ENCODE measurements at regions not wholly inside any gene's neighbourhood (a gene's known extent, or its start where the extent isn't known, plus 50 kb on each side); places are given as distances from the start of the nearest gene placed in this dataset.
"Not testable (repeated sequence)": the region's sequence is repeated elsewhere in the genome, so short reads cannot be mapped to it uniquely, and the experiment has no call there.

DNA sequence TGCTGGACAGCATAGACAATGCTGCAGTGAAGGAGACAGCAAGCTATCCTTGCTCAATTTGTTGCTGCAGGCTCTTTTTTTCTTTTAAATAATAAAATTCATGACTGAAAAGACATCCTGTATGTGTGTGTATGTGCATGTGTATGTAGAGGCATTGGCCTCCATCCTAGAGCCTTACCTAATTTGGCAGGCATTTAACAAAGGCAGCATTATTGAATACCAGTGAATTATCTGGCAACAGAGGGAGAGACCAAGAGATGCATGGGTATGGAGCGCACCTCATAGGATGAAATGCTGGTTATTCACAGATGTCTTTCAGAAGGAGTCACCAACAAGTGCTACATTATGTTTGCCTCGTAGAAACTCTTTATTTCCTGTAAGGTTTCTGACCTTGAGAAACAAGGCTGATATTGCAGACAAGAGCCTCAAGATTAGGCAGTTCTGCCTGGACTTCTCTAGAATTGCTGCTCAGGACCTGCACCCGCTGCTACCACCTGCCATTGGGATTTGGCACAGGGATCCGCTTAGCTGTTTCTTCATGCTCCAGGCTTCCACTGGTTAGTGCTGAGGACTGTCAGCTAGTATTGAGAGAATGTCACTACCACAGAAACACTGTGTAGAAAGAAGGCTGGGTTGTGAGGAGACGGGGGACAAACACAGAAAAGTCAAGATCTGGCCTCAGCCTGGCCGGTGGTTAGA, 247.7 kb upstream of the RFX3 start:
- DNase-seq, result no peak

DNA sequence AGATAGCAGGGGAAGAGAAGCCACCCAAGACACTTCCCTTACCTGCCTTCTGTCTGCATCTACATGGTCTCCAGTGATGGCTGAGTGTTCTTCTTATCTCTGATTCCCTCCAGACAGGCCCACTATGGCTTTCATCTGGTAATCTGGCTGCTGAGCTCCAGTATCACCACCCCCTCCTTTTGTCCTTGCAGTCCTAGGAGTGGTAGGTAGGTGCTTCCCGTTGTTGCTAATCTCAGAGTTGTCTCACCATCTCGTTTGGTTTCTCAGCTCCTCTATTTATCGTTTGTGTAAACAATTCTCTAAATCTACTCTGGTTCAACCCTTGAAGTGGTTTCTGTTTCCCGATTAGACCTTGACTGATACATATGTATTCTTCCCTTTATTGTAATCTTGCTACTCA, 243.8 kb upstream of the RFX3 start:
- DNase-seq, result no peak

DNA sequence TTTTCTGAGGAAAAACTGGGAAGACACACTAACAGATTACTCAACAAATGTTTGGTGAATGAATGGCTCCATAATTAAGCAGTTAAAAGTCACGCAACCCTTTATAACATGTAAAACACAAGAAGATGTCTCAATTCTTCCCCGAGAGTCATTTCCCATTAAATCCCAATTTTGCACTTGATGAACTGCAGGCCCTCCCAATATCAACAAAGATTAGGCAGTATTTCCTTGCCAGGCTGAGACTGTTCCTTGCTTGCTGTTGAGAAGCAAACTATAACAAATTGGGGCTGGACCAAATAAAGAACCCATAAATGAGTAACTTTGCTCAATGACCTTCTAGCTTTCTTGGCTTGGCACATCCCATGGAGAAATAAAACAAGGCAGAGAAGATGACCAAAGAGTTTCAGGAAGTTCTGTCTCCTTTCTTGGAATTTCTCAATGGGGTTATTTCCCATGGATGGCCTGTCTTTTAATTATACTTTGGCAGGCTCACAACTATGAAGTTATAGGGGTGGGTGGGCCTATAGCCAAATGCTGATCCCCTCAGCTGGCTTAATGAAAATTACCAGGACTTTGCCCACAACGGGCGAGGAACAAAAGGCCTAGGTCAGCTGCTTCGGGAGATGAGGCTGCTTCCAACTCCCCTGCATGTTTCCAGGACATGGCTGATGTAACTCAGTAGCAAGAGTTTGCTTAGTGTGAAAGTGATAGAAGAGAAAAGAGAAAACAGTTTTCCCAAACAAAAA, 243.1 kb upstream of the RFX3 start:
- DNase-seq, result no peak

DNA sequence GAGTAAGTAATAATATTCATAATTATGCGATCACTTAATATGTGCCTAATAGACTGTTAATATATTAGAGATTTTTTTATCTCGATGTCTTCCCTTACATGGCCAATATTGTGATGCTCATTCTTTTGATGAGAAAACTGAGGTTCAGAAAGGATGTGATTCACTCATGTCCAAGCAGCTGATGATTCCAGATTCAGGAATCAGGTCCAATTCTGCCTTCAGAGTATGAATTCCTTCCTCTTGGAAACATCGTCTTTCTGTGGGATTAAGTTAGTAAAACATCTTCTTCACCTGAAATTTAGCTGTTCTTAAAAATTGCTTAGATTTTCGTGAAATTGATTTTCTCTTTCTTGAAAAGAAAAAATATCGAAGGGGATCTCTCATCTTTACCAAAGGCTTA, 242.5 kb upstream of the RFX3 start:
- no peak for DNase-seq

DNA sequence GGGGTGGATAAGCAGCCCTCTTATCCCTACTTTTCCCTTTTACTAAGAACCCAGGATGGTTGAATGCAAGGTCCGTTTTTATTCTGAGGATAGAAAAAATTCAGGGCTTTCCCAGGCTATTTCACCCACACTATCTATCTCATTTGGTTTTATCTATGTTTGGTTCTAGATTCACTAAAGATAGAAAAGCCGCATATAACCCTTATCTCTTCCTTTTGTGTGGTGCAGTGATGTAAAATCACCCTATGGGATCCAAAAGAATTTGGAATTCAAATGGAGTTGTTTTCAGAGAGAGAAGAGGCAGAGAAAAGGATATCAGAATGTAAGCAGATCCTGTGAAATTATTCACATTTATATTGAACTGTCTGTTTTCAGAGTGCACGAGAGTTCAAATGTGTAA, 236.3 kb upstream of the RFX3 start:
- no peak for DNase-seq

DNA sequence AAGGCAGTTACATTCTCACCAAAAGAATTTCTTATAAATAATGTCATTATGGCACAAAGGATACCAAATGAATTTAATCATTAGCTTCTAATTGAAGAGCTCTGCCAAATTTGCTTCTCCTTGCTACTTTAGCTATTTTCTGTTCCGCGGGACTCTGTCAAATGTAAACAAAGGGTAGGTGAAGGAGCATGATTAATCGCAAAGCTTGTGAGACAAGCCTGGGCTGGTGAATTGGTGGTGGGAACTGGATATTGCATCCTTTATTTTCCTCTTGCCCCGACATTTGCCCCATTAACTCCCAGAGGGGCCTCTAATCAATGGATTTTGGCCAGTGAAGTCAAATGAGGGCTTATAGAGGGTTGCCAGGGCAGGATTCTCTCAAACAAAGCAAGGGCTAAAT, 234.2 kb upstream of the RFX3 start:
- DNase-seq, result no peak

DNA sequence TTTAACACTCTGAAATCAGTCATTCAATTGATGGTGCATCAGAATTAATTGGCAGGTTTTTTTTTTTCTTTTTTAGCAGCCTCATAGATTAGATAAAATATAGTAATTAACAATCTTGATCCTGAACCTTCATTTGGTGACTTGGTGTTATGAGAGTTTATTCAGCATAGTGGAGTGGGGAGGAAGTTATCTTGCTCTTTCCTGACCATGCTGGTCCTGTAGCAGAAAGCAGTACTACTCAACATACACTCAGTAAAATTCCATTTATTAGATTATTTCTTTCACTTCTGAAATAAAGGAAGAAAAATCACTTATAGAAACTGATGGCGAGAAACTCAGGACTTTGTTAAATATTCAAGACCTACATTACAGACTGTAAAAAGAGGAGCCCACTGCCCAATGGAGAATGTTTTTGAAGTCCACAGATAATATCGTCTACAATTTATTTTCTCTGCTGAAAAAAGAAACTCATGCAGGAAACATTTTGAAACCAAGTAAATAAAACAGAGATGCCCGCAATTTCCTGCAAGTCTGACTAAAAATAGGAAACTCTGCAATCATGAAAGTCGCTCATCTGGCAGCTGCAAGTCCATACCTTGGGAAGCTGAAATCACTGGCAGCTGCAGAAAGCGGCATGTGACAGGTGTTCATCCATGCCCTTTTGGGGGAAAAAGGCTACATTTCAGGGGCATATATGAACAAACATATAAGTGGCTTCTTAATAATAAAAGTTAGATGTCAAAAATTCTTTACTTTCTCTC, 233.2 kb upstream of the RFX3 start:
- no peak for DNase-seq

DNA sequence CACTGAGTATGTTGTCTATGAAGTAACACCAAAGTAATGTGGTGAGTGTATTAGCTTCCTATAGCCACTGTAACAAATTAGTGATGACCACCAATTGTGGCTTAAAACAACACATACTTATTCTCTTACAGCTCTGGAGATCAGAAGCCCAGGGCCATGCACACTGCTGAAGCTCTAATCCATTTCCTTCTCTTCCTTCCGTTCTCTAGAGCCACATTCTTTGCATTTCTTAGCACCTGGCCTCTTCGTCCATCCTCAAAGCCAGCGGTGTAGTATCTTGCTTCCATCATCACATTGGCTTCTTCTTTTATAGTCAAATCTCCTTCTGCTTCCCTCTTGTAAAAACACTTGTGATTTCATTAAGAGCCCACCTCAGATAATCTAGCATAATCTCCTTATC, 230.3 kb upstream of the RFX3 start:
- no peak for DNase-seq

DNA sequence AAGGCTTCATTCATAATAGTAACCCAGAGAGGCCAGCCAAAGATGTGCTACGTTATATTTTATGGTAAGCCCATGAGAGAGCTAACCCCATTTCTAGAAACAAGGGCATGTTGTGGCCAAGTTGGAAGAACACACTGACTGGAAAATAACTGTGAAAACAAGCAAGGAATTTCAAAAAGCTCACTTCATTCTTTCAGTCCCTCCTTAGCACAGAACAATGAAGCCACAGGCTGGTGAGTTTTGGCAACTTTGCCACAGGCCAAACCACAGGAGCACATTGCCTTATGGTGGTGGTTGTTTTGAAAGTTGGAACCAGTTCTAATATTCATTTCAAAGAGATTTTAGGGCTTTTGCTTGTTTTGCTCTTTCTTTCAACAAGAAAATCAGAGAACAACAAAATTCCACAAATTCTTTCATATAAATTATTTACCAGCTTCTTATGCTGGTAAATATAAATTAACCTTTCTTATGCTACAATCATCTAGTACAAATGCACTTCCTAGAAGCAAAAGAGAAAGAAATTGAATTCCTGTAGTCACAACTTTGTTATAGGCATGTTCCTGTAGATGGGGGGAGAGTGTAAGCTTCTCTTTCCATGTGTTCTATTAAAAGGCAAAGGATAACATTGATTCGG, 225.4 kb upstream of the RFX3 start:
- no peak for DNase-seq

DNA sequence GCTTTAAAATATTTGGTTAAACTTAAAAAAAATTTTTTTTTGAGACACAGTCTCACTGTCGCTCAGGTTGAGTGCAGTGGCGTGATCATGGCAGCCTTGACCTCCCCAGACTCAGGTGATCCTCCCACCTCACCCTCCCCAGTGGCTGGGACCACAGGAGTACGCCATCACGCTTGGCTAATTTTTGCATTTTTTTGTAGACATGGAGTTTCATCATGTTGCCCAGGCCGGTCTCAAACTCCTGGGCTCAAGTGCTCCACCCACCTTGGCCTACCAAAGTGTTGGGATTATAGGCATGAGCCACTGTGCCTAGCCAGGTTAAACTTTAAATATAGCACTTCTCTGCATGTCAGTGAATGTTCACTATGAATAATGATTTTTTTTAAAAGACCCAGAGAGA, 224.5 kb upstream of the RFX3 start:
- no peak for DNase-seq

DNA sequence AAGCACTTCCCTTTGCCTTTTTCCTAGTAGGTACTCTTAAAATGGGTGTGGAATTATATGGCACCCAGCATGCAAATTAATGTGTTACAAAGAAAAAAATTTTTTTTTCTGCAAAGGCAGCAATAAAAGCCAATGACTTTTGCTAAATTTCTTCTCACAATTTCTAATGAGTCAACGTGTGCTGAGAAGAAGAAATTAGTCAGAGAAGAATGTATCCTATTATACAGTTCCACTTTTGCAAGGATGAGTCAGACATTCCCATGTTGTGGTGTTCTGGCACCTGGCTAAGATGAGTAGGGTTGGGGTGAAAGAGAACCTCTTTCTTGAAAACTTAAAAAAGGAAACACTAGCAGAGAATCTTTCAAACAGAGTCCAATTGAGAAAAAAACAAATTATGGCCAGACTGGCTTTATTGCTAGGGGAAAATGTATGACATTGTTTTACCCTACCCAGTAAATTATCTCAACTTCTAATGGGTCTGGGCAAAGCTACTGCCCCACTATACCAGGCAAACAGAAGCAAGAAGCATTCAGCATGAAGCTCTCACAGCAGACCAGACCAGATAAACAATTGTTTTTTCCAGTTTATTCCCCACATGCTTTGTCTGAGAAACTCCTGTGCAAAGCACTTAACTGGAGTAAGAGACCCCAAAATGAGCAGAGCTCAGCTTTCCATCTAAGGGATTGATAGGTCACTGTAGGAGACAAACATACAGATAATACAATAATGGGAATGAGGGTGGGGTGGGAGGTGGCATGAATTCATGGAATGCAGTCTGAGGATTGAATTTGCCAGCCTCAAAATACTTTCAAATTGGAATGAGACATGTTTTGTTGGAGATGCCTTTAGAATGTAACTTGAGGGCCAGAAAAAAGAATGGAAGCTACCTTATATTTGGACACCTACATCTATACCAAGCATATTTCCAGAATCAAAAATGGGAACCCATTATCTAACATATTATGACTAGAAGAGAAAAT, 220.8 kb upstream of the RFX3 start:
- no peak for DNase-seq

DNA sequence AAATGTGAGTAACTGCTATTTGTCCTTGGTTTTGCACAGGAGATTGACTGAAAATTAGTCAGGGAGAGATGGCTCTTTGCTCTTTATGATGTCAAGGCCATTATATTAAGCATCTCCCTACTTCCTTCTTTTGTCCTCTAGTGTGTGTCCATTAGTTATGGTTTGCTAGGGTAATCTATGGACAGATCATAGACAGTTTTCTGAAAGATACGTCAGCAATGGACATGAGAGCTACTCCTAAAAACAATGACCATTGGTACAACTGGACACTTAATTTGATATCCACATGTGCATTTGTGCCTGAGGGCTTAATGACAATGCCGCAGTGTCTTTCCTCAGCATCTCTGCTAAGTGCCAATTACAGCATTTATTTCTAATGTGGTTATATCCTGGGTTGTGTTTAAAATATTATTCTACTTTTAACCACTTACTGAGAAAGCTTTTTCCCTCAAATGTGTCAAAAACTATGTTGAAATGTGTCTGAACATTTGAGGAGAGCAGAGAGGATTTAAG, 218.2 kb upstream of the RFX3 start:
- DNase-seq, result no peak

DNA sequence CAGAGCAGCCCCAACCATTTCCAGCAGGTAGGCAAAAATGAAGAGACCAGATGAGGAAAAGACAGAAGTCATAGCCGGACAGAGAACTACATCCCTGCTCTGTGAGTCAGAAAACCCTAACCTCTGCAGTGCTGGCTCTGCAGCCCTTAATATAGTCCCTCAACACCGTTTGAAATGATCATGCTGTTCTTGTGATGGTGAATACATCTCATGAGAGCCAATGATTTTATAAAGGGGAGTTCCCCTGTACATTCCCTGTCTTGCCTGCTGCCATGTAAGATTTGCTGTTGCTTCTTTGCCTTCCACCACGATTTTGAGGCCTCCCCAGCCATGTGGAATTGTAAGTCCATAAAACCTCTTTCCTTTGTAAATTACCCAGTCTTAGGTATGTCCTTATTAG, 216.8 kb upstream of the RFX3 start:
- DNase-seq, result no peak

DNA sequence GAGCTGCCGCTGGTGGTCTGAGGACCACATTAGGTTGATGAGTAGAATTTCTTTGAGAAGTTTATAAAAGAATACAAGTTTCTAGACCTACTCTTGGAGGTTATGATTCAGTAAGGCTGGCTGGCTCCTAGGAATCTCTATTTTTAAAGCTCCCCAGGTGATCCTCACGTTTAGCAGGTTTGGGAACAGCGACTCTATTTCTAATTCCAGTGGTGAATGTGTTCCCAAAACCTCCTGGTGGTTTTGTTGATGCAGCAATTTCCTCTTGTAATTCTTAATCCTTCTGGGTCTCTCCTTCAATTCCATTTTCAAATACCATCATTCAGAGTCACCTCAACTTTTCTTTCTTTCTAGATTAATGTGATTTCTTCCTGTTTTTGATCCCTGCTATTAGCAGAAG, 215.9 kb upstream of the RFX3 start:
- no peak for DNase-seq

DNA sequence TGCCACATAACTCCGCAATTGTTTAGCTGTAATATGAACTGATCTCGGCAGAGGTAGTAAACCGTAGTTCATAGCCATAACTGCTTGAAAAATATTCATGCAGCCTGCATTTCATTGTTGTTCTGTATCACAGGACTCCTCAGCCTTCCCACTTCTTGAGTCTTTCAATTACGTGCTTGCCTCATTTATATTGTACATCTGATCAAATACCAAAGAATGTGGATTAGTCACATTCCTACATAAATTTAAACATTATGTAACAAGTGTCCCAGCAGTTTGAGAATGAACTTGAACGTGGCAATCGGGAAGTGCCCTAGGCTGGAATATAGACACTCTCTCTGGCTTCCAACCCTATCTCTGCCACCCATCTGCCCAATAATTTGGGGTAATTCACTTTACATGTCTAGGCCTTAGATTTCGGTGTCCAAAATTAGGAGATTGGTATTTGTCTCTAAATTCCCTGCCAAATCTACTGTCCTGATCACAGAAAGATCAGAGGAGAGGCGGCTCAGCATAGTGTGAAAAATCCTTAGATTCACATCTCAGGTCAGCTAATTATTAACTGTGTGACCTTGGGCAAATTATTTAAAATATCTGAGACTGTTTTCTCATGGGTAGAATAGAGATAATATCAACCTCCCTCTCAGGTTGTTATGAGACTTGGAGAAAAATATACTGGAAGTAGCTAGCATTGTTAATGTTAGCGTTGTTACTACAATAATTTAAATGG, 215.1 kb upstream of the RFX3 start:
- DNase-seq, result no peak

DNA sequence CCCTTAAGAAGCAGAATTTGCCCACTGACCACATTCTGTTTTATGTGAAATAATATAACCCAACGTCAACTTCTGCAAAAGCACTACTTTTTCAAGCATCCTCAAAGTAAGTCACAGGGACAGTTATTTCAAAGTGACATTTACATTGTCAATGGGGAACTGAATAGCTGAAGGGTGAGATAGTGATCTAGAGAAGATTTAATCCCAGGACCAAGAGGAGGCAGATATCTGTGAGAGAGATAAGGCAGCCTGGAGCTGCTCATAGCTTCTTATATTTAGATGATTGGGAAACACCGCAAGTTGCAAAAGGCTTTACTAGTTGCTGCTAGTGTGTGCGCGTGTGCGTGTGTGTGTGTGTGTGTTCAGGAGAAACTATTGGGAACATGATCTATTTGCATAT, 210.4 kb upstream of the RFX3 start:
- no peak for DNase-seq

DNA sequence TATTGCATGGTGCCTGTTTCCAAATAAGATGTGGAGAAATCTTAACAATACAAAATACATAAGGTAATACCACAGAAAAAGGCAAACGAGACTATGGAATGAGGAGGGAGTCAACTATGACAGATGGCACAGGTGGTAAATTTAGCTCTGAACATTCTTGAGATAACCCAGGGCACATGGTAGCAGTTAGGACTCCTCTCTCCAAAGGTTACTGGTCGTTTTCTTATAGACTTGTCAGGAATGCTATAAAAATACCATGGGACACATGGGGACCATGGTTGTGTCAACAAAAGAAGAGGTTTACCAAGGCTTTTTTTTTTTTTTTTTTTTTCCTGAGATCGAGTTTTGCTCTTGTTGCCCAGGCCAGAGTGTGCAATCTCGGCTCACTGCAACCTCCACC, 209.4 kb upstream of the RFX3 start:
- DNase-seq, result no peak

DNA sequence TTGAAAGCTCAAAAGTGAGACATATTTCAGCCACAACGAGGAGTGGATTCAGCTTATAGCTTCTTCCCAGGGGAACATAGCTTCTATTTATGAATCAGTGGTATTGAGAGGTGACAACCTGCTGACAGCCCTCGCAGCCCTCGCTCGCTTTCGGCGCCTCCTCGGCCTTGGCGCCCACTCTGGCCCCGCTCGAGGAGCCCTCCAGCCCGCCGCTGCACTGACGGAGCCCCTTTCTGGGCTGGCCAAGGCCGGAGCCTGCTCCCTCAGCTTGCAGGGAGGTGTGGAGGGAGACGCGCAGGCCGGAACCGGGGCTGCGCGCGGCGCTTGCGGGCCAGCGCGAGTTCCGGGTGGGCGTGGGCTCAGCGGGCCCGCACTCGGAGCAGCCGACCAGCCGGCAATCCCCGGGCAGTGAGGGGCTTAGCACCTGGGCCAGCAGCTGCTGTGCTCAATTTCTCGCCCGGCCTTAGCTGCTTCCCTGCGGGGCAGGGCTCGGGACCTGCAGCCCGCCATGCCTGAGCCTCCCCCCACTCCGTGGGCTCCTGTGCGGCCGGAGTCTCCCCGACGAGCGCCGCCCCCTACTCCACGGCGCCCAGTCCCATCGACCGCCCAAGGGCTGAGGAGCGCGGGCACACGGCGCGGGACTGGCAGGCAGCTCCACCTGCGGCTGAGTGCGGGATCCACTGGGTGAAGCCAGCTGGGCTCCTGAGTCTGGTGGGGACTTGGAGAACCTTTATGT, 207.9 kb upstream of the RFX3 start:
- DNase-seq, result not testable (repeated sequence)

DNA sequence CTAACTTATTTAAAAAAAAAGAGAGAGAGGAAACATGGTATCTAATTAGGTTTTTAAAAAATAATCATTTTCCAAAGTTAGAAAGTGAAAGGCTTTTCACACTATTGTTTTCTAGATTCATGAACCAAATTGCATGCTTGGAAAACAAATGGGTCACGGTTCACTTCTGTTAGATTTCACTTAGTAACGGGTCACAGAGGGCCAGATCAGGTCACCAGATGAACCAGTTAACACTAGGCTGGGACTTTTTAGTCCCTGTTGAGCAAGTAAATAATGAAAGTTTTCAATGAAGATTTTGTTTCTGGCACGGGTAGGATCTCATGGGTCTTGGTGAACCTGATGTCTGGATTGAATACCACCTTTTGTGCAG, 207.2 kb upstream of the RFX3 start:
- DNase-seq, result no peak

Measured in DMS 273 treated with DMSO at 0.1 percent for 48 hours (cell line).